ENCODE measurements at regions not wholly inside any gene's neighbourhood (a gene's known extent, or its start where the extent isn't known, plus 50 kb on each side); places are given as distances from the start of the nearest gene placed in this dataset.

DNA sequence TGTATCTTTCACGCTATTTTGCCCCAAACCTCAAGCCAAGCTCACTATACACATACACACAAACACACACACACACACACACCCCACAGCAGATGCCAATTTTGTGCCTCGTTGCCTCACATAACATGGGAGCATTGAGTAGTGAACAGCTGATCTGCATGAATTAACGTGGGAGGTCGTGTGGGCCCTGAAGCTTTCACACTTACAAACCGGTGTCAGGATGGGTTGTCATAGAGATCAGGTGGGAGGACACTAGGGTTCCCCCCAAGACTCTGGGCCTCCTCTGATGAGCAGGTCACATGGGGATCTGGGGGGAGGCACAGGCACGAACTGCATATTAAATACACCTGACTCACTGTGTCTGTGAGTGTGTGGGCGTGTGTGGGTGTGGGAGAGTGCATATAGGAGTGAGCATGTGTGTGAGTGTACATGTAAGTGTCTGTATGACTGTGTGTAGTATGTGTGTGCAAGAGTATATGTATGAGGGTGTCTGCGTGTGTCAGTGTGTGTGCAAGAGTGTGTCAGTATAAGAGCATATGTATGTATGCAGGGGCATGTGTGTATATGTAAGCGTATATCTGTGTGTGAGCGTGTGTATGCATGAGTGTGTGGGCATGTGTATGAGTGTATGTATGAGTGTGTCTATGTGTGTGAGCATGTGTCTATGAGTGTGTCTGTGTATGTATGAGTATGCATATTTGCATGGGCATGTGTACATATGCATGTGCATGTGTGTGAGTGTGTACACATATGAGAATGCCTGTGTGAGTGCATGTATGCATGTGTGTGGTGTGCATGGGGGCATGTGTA is 370.4 kb downstream of the PREX1 start:
- no peak overlapping the region for H3K4me3 Mint-ChIP-seq

DNA sequence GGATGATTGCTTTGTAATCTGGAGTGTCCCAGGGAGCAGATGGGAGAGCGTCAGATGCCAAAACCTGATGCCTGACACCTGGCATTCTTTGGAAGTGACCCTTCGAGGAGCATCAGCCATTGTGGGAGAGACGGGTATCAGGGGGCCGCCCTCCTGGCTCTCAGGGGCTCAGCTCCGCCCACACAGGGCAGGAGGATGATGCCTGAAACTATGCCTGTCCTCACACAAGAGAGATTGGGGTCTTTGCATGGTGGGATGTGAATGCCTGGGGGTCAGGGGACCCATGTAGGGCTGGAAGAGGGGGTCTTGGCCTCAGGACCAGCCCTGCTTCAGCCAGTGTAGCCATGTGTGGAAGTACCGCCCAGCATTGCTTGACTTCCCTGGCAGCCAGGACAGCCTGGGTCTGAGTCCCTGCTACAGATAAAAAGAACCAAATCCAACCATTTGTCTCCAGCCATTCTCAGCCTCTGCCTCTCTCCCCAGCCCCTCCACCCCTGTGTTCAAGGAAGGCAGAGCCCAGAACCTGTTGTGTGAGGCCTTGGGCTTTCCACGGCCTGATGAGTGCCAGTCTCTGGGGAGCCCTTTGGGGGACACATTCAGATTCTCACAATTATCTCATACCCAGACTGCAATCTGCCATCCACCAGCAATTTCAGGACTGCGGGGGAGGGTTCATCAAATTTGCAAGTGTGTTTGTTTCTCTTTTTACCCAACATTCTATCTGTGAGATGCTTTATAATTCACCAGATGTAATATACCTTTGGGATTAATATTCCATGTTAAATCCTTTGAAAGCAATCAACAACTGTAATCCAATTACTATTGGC is 371.2 kb downstream of the PREX1 start:
- H3K4me3 ChIP-seq (replicated peaks in 1 of 3; ENCODE audit: low read depth in 2 of 3, low read length in 3 of 3), result no peak overlapping the region
- Mint-ChIP-seq H3K27me3 (ENCODE audit: low read depth in 3 of 3) (peaks cover 10 to 14% (median 12%) of the 10 kb centered on the region in 3 donors), H3K4me3 (no peak overlapping the region), H3K27ac (no peak overlapping the region), H3K36me3 (no peaks in the 10 kb centered on the region), H3K9me3 (peaks cover 0 to 2% (median 0%) of the 10 kb centered on the region in 7 donors), H3K4me1 (no peaks in the 10 kb centered on the region)
- H3K4me1 ChIP-seq (ENCODE audit: control insufficient read depth in 1 of 2, insufficient read depth in 2 of 2, low read length in 2 of 2), result no peaks in the 10 kb centered on the region
- no peak overlapping the region for H3K27ac ChIP-seq (ENCODE audit: low read depth in 1 of 2, low read length in 2 of 2)
- 78% methylated on average over 6 of the region's 8 CpGs for WGBS (ENCODE audit: insufficient coverage)
- no peaks in the 10 kb centered on the region for H3K79me2 ChIP-seq (ENCODE audit: insufficient read depth, low read length)
- H2AFZ ChIP-seq (ENCODE audit: insufficient read depth, low read depth, low read length, poor library complexity, severe bottlenecking), result no peak overlapping the region
- no peak for DNase-seq
- TF ChIP-seq, protein P1, sequence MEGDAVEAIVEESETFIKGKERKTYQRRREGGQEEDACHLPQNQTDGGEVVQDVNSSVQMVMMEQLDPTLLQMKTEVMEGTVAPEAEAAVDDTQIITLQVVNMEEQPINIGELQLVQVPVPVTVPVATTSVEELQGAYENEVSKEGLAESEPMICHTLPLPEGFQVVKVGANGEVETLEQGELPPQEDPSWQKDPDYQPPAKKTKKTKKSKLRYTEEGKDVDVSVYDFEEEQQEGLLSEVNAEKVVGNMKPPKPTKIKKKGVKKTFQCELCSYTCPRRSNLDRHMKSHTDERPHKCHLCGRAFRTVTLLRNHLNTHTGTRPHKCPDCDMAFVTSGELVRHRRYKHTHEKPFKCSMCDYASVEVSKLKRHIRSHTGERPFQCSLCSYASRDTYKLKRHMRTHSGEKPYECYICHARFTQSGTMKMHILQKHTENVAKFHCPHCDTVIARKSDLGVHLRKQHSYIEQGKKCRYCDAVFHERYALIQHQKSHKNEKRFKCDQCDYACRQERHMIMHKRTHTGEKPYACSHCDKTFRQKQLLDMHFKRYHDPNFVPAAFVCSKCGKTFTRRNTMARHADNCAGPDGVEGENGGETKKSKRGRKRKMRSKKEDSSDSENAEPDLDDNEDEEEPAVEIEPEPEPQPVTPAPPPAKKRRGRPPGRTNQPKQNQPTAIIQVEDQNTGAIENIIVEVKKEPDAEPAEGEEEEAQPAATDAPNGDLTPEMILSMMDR (IDR thresholded peaks at IDR 0.05), result no peak
- intact Hi-C loops (cut with micrococcal nuclease), result no loop called here
- no peaks in the 10 kb centered on the region for H3K36me3 ChIP-seq (replicated peaks in 1 of 2; ENCODE audit: control insufficient read depth in 1 of 2, insufficient read depth in 2 of 2, low read length in 2 of 2)
- no peak overlapping the region for H3K4me2 ChIP-seq (replicated peaks; ENCODE audit: extremely low read depth, low read length, poor library complexity, severe bottlenecking)
- no peaks in the 10 kb centered on the region for H3K27me3 ChIP-seq (ENCODE audit: control insufficient read depth in 2 of 2, insufficient read depth in 2 of 2, low read length in 2 of 2)
- no peak overlapping the region for H3K9ac ChIP-seq (ENCODE audit: insufficient read depth, low read length, poor library complexity, severe bottlenecking)
- H4K20me1 ChIP-seq (ENCODE audit: insufficient read depth, low read length), result no peaks in the 10 kb centered on the region
- no peaks in the 10 kb centered on the region for H3K9me3 ChIP-seq (replicated peaks in 1 of 2; ENCODE audit: control insufficient read depth in 1 of 2, insufficient read depth in 1 of 2, low read length in 2 of 2)

More for the DNA sequence above, 370.4 kb downstream of the PREX1 start:
- no peaks in the 10 kb centered on the region for H3K27me3 ChIP-seq (ENCODE audit: control insufficient read depth in 2 of 2, insufficient read depth in 2 of 2, low read length in 2 of 2)
- 87% methylated on average over 9 of the region's 10 CpGs for WGBS (ENCODE audit: insufficient coverage)
- H3K9ac ChIP-seq (ENCODE audit: insufficient read depth, low read length, poor library complexity, severe bottlenecking), result no peak overlapping the region
- H3K27ac ChIP-seq (ENCODE audit: low read depth in 1 of 2, low read length in 2 of 2), result no peak overlapping the region
- Mint-ChIP-seq H3K9me3 (peaks cover 0 to 2% (median 0%) of the 10 kb centered on the region in 7 donors), H3K36me3 (no peaks in the 10 kb centered on the region), H3K27ac (no peak overlapping the region), H3K4me1 (no peaks in the 10 kb centered on the region), H3K27me3 (ENCODE audit: low read depth in 3 of 3) (peaks cover 10 to 14% (median 11%) of the 10 kb centered on the region in 3 donors)
- H2AFZ ChIP-seq (ENCODE audit: insufficient read depth, low read depth, low read length, poor library complexity, severe bottlenecking), result no peak overlapping the region
- no peak overlapping the region for H3K4me3 ChIP-seq (replicated peaks in 1 of 3; ENCODE audit: low read depth in 2 of 3, low read length in 3 of 3)
- H4K20me1 ChIP-seq (ENCODE audit: insufficient read depth, low read length), result no peaks in the 10 kb centered on the region
- H3K79me2 ChIP-seq (ENCODE audit: insufficient read depth, low read length), result no peaks in the 10 kb centered on the region
- H3K9me3 ChIP-seq (replicated peaks in 1 of 2; ENCODE audit: control insufficient read depth in 1 of 2, insufficient read depth in 1 of 2, low read length in 2 of 2), result no peaks in the 10 kb centered on the region
- intact Hi-C loops (cut with micrococcal nuclease), result no loop called here
- no peak for DNase-seq
- TF ChIP-seq, protein P1 (IDR thresholded peaks at IDR 0.05), result no peak
- H3K36me3 ChIP-seq (replicated peaks in 1 of 2; ENCODE audit: control insufficient read depth in 1 of 2, insufficient read depth in 2 of 2, low read length in 2 of 2), result no peaks in the 10 kb centered on the region
- H3K4me1 ChIP-seq (ENCODE audit: control insufficient read depth in 1 of 2, insufficient read depth in 2 of 2, low read length in 2 of 2), result no peaks in the 10 kb centered on the region
- H3K4me2 ChIP-seq (replicated peaks; ENCODE audit: extremely low read depth, low read length, poor library complexity, severe bottlenecking), result no peak overlapping the region

Measured in CD14-positive monocyte (primary cell).